DND-41 (cell line): ENCODE measurements at regions not wholly inside any gene's neighbourhood (a gene's known extent, or its start where the extent isn't known, plus 50 kb on each side); places are given as distances from the start of the nearest gene placed in this dataset.

Source experiments
- EZH2 ChIP-seq: IDR thresholded peaks from 3 replicates; pipeline ENCODE4 v1.6.1; 2012; ENCODE audit warnings: borderline replicate concordance, low read depth, mild to moderate bottlenecking, moderate library complexity, low read length, inconsistent platforms; ENCODE audit not compliant: severe bottlenecking
- TF ChIP-seq, protein P1 (sequence below): IDR thresholded peaks from 2 replicates; pipeline ENCODE4 v1.5.1; 2012; ENCODE audit warnings: borderline replicate concordance, low read length, moderate library complexity, mild to moderate bottlenecking; ENCODE audit not compliant: poor library complexity, severe bottlenecking; ENCODE audit errors: extremely low read depth

DNA sequence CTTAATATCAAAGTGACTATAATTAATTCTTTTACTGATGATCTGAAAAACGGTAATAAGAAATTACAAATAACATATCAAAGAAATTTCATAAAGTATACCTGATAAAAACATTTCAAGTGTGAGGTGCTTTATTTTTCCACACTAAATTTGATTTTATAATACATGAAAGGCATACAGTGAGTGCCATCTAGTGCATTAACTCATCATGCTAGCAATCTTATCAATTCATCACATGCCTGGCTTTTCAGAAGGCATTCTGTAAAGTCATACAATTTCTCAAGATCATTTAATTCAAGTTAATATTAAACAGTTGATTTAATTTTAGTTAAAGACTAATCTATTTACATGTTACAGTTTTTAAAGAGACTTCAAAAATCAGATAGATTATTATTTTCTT, 1020.9 kb downstream of the GATA3 start:
- no peak for TF ChIP-seq EZH2
- TF ChIP-seq, protein P1, sequence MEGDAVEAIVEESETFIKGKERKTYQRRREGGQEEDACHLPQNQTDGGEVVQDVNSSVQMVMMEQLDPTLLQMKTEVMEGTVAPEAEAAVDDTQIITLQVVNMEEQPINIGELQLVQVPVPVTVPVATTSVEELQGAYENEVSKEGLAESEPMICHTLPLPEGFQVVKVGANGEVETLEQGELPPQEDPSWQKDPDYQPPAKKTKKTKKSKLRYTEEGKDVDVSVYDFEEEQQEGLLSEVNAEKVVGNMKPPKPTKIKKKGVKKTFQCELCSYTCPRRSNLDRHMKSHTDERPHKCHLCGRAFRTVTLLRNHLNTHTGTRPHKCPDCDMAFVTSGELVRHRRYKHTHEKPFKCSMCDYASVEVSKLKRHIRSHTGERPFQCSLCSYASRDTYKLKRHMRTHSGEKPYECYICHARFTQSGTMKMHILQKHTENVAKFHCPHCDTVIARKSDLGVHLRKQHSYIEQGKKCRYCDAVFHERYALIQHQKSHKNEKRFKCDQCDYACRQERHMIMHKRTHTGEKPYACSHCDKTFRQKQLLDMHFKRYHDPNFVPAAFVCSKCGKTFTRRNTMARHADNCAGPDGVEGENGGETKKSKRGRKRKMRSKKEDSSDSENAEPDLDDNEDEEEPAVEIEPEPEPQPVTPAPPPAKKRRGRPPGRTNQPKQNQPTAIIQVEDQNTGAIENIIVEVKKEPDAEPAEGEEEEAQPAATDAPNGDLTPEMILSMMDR, result peak; percentile 50
